ENCODE measurements at regions not wholly inside any gene's neighbourhood (a gene's known extent, or its start where the extent isn't known, plus 50 kb on each side); places are given as distances from the start of the nearest gene placed in this dataset.
"Not testable (repeated sequence)": the region's sequence is repeated elsewhere in the genome, so short reads cannot be mapped to it uniquely, and the experiment has no call there.

DNA sequence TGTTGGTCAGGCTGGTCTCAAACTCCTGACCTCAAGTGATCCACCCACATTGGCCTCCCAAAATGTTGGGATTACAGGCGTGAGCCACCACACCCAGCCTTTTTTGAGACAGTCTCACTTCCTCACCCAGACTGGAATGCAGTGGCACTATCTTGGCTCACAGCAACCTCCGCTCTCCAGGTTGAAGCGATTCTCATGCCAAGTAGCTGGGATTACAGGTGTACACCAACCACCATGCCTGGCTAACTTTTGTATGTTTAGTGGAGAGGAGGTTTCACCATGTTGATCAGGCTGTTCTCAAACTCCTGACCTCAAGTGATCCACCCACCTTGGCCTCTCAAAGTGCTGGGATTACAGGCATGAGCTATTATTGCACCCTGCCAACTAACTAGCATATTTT is 75.4 kb downstream of the C9orf152 start:
- not testable (repeated sequence) for TF ChIP-seq ARNTL (CRISPR knock-in tag; IDR thresholded peaks at IDR 0.05; ENCODE audit: borderline replicate concordance, low read depth); TCF4 (CRISPR knock-in tag; IDR thresholded peaks at IDR 0.05; ENCODE audit: borderline replicate concordance); ZNF565 (CRISPR knock-in tag; conservative IDR thresholded peaks at IDR 0.05; ENCODE audit: low read depth); ESRRG (CRISPR knock-in tag; IDR thresholded peaks at IDR 0.05); ZFP3 (CRISPR knock-in tag; IDR thresholded peaks at IDR 0.05)
- TF ChIP-seq, protein P1, sequence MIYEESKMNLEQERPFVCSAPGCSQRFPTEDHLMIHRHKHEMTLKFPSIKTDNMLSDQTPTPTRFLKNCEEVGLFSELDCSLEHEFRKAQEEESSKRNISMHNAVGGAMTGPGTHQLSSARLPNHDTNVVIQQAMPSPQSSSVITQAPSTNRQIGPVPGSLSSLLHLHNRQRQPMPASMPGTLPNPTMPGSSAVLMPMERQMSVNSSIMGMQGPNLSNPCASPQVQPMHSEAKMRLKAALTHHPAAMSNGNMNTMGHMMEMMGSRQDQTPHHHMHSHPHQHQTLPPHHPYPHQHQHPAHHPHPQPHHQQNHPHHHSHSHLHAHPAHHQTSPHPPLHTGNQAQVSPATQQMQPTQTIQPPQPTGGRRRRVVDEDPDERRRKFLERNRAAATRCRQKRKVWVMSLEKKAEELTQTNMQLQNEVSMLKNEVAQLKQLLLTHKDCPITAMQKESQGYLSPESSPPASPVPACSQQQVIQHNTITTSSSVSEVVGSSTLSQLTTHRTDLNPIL (CRISPR knock-in tag; IDR thresholded peaks at IDR 0.05; ENCODE audit: low read depth): not testable (repeated sequence)
- TF ChIP-seq, protein P2, sequence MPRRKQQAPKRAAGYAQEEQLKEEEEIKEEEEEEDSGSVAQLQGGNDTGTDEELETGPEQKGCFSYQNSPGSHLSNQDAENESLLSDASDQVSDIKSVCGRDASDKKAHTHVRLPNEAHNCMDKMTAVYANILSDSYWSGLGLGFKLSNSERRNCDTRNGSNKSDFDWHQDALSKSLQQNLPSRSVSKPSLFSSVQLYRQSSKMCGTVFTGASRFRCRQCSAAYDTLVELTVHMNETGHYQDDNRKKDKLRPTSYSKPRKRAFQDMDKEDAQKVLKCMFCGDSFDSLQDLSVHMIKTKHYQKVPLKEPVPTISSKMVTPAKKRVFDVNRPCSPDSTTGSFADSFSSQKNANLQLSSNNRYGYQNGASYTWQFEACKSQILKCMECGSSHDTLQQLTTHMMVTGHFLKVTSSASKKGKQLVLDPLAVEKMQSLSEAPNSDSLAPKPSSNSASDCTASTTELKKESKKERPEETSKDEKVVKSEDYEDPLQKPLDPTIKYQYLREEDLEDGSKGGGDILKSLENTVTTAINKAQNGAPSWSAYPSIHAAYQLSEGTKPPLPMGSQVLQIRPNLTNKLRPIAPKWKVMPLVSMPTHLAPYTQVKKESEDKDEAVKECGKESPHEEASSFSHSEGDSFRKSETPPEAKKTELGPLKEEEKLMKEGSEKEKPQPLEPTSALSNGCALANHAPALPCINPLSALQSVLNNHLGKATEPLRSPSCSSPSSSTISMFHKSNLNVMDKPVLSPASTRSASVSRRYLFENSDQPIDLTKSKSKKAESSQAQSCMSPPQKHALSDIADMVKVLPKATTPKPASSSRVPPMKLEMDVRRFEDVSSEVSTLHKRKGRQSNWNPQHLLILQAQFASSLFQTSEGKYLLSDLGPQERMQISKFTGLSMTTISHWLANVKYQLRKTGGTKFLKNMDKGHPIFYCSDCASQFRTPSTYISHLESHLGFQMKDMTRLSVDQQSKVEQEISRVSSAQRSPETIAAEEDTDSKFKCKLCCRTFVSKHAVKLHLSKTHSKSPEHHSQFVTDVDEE (CRISPR knock-in tag; IDR thresholded peaks at IDR 0.05): not testable (repeated sequence)
